SK-N-SH (cell line): ENCODE measurements at regions not wholly inside any gene's neighbourhood (a gene's known extent, or its start where the extent isn't known, plus 50 kb on each side); places are given as distances from the start of the nearest gene placed in this dataset.

Experiments used
- CTCF ChIA-PET: fragments of 300-600, 350-600 bp; formaldehyde crosslinking; extraction: SDS; loops from one replicate; lab custom pipeline; 2021; lab: Yijun Ruan, JAX
- POLR2A ChIA-PET: fragments of 350-600 bp; sonication (Branson Sonifier 250); formaldehyde crosslinking; extraction: SDS; loops from one replicate; lab custom pipeline; 2020; ENCODE audit warnings: antibody characterized with exemption, inconsistent platforms; lab: Yijun Ruan, JAX
- DNase-seq: peaks from one replicate; pipeline ENCODE4 v3.0.0; 2012
- H2AFZ ChIP-seq: fragments of 200-600 bp; sonication (generic); 2 replicates; pipeline ENCODE4 v1.8.1; 2016; ENCODE audit warnings: antibody characterized with exemption, mild to moderate bottlenecking, low read depth
- H3F3A ChIP-seq: fragments of 200-600 bp; sonication (generic); replicated peaks from 2 replicates; pipeline ENCODE3; 2016; ENCODE audit warnings: antibody characterized with exemption, mild to moderate bottlenecking; ENCODE audit not compliant: insufficient read depth
- H3K27ac ChIP-seq, 2 experiments: fragments of 200-500 bp in 1 of 2; fragments of 200-600 bp in 1 of 2; sonication (Bioruptor generic) in 1 of 2; sonication (generic), shearing (Covaris generic) in 1 of 2; 2 replicates each; pipeline versions ENCODE4 v1.5.1 to v1.6.1; 2014 to 2016; ENCODE audit warnings: low read depth in 2 of 2, inconsistent platforms in 1 of 2, low read length in 1 of 2, mild to moderate bottlenecking in 1 of 2, mixed read lengths in 1 of 2
- H3K27me3 ChIP-seq: fragments of 200-600 bp; sonication (generic), shearing (Covaris generic); 2 replicates; pipeline ENCODE4 v1.6.1; 2016; ENCODE audit warnings: mixed run types; ENCODE audit not compliant: insufficient read depth
- H3K36me3 ChIP-seq, 2 experiments: fragments of 200-500 bp in 1 of 2; fragments of 200-600 bp in 1 of 2; sonication (Bioruptor generic) in 1 of 2; sonication (generic) in 1 of 2; replicated peaks in 1 of 2; 2 replicates each; pipeline versions ENCODE3 to v1.5.1; 2014 to 2016; ENCODE audit warnings: low read length in 1 of 2, mild to moderate bottlenecking in 1 of 2; ENCODE audit not compliant: insufficient read depth in 2 of 2, control insufficient read depth in 1 of 2
- H3K4me1 ChIP-seq, 2 experiments: fragments of 200-500 bp in 1 of 2; fragments of 200-600 bp in 1 of 2; sonication (Bioruptor generic) in 1 of 2; sonication (generic), shearing (Covaris generic) in 1 of 2; 2 replicates each; pipeline versions ENCODE4 v1.5.1 to v1.6.1; 2014 to 2016; ENCODE audit warnings: low read depth in 1 of 2, low read length in 1 of 2, mixed run types in 1 of 2; ENCODE audit not compliant: insufficient read depth in 2 of 2, control insufficient read depth in 1 of 2
- H3K4me2 ChIP-seq: fragments of 200-600 bp; sonication (generic), shearing (Covaris generic); 2 replicates; pipeline ENCODE4 v1.6.1; 2017; ENCODE audit warnings: mixed run types
- H3K4me3 ChIP-seq, 2 experiments: fragments of 200-500 bp in 1 of 2; fragments of 200-600 bp in 1 of 2; sonication (Bioruptor generic) in 1 of 2; sonication (generic), shearing (Covaris generic) in 1 of 2; 2 replicates each; pipeline versions ENCODE4 v1.5.1 to v1.8.1; 2014 to 2016; ENCODE audit warnings: low read depth in 2 of 2, inconsistent platforms in 1 of 2, low read length in 1 of 2, mild to moderate bottlenecking in 1 of 2, mixed read lengths in 1 of 2, moderate library complexity in 1 of 2
- H3K79me2 ChIP-seq: fragments of 200-600 bp; sonication (generic); 2 replicates; pipeline ENCODE4 v1.8.1; 2017; ENCODE audit warnings: mild to moderate bottlenecking; ENCODE audit not compliant: insufficient read depth
- H3K9ac ChIP-seq: fragments of 200-600 bp; sonication (generic); 2 replicates; pipeline ENCODE4 v1.6.1; 2017; ENCODE audit warnings: mixed run types
- H3K9me2 ChIP-seq: fragments of 200-600 bp; sonication (generic); 2 replicates; pipeline ENCODE4 v1.6.1; 2017; ENCODE audit warnings: mixed run types
- H3K9me3 ChIP-seq: fragments of 200-600 bp; sonication (generic); 2 replicates; pipeline ENCODE4 v1.6.1; 2017; ENCODE audit warnings: mixed run types, mild to moderate bottlenecking, moderate library complexity
- H4K20me1 ChIP-seq: fragments of 200-600 bp; sonication (generic); 2 replicates; pipeline ENCODE4 v1.6.1; 2017; ENCODE audit warnings: mild to moderate bottlenecking, mixed run types; ENCODE audit not compliant: insufficient read depth
- ELF1 ChIP-seq: IDR thresholded peaks from 2 replicates; pipeline ENCODE4 v1.4.0; 2012
- FOXJ3 ChIP-seq: sonication (generic); formaldehyde crosslinking; IDR thresholded peaks from 2 replicates; pipeline ENCODE4 v1.5.1; 2020; ENCODE audit warnings: mild to moderate bottlenecking, missing genetic modification reagents
- GATA2 ChIP-seq: sonication (generic); formaldehyde crosslinking; IDR thresholded peaks from 2 replicates; pipeline ENCODE4 v1.5.0; 2020; ENCODE audit warnings: mild to moderate bottlenecking, missing genetic modification reagents
- RFX5 ChIP-seq: IDR thresholded peaks from 2 replicates; pipeline ENCODE4 v1.6.1; 2012; ENCODE audit warnings: mild to moderate bottlenecking, improper control_type of control experiment, low read length
- TEAD4 ChIP-seq: IDR thresholded peaks from 2 replicates; pipeline ENCODE4 v1.4.0; 2012; ENCODE audit warnings: mild to moderate bottlenecking, borderline replicate concordance; ENCODE audit not compliant: insufficient read depth
- YY1 ChIP-seq: IDR thresholded peaks from 2 replicates; pipeline ENCODE4 v1.4.0; 2012; ENCODE audit warnings: low read depth, mild to moderate bottlenecking
- WGBS: methylation state at CpG from one replicate; pipeline ENCODE4 v1.1.6; 2017; ENCODE audit warnings: low lambda C conversion rate; 5-methylcytosine and 5-hydroxymethylcytosine counted together
- TF ChIP-seq, protein P1 (sequence below): IDR thresholded peaks from 2 replicates; pipeline ENCODE4 v1.6.1; 2012; ENCODE audit warnings: mild to moderate bottlenecking, low read depth, low read length, moderate library complexity
- TF ChIP-seq, protein P2 (sequence below): IDR thresholded peaks from 2 replicates; pipeline ENCODE4 v1.4.0; 2012; ENCODE audit warnings: low read depth, borderline replicate concordance
- TF ChIP-seq, protein P3 (sequence below): fragments of 150-350 bp; IDR thresholded peaks from 2 replicates; pipeline ENCODE4 v1.6.1; 2017; ENCODE audit warnings: antibody characterized with exemption, low read length, low read depth, borderline replicate concordance
- TF ChIP-seq, protein P4 (sequence below): fragments of 150-350 bp; IDR thresholded peaks from 2 replicates; pipeline ENCODE4 v1.6.1; 2016; ENCODE audit warnings: mild to moderate bottlenecking, low read depth, low read length
- TF ChIP-seq, protein P5 (sequence below): IDR thresholded peaks from 2 replicates; pipeline ENCODE4 v1.4.0; 2012; ENCODE audit warnings: low read depth, borderline replicate concordance
- TF ChIP-seq, protein P6 (sequence below): IDR thresholded peaks from 2 replicates; pipeline ENCODE4 v1.4.0; 2012; ENCODE audit warnings: low read depth

DNA sequence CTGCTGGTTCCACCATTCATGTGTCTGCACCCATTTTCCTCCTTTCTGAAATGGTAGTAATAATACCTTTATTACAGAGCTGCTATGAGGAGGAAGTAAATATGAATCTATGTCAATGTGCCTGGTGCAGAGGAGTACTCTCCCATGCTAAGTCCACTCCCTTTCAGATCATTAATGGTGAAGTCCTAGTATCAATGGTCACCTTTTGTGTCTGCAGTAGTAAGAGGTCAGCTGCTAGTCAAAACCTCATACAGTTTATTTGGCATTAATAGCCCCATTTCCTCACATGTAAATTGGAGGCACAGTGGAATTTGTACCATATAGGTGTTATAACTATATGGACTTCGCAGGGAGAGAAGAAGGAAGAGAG lies 581.0 kb downstream of the REEP3 start (continued):
- TF ChIP-seq, protein P1, sequence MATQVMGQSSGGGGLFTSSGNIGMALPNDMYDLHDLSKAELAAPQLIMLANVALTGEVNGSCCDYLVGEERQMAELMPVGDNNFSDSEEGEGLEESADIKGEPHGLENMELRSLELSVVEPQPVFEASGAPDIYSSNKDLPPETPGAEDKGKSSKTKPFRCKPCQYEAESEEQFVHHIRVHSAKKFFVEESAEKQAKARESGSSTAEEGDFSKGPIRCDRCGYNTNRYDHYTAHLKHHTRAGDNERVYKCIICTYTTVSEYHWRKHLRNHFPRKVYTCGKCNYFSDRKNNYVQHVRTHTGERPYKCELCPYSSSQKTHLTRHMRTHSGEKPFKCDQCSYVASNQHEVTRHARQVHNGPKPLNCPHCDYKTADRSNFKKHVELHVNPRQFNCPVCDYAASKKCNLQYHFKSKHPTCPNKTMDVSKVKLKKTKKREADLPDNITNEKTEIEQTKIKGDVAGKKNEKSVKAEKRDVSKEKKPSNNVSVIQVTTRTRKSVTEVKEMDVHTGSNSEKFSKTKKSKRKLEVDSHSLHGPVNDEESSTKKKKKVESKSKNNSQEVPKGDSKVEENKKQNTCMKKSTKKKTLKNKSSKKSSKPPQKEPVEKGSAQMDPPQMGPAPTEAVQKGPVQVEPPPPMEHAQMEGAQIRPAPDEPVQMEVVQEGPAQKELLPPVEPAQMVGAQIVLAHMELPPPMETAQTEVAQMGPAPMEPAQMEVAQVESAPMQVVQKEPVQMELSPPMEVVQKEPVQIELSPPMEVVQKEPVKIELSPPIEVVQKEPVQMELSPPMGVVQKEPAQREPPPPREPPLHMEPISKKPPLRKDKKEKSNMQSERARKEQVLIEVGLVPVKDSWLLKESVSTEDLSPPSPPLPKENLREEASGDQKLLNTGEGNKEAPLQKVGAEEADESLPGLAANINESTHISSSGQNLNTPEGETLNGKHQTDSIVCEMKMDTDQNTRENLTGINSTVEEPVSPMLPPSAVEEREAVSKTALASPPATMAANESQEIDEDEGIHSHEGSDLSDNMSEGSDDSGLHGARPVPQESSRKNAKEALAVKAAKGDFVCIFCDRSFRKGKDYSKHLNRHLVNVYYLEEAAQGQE = no peak
- TF ChIP-seq TEAD4 = no peak
- TF ChIP-seq, protein P2, sequence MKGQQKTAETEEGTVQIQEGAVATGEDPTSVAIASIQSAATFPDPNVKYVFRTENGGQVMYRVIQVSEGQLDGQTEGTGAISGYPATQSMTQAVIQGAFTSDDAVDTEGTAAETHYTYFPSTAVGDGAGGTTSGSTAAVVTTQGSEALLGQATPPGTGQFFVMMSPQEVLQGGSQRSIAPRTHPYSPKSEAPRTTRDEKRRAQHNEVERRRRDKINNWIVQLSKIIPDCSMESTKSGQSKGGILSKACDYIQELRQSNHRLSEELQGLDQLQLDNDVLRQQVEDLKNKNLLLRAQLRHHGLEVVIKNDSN = no peak
- TF ChIP-seq, protein P3, sequence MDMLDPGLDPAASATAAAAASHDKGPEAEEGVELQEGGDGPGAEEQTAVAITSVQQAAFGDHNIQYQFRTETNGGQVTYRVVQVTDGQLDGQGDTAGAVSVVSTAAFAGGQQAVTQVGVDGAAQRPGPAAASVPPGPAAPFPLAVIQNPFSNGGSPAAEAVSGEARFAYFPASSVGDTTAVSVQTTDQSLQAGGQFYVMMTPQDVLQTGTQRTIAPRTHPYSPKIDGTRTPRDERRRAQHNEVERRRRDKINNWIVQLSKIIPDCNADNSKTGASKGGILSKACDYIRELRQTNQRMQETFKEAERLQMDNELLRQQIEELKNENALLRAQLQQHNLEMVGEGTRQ = no peak
- TF ChIP-seq, protein P4, sequence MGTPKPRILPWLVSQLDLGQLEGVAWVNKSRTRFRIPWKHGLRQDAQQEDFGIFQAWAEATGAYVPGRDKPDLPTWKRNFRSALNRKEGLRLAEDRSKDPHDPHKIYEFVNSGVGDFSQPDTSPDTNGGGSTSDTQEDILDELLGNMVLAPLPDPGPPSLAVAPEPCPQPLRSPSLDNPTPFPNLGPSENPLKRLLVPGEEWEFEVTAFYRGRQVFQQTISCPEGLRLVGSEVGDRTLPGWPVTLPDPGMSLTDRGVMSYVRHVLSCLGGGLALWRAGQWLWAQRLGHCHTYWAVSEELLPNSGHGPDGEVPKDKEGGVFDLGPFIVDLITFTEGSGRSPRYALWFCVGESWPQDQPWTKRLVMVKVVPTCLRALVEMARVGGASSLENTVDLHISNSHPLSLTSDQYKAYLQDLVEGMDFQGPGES = no peak
- TF ChIP-seq, protein P5, sequence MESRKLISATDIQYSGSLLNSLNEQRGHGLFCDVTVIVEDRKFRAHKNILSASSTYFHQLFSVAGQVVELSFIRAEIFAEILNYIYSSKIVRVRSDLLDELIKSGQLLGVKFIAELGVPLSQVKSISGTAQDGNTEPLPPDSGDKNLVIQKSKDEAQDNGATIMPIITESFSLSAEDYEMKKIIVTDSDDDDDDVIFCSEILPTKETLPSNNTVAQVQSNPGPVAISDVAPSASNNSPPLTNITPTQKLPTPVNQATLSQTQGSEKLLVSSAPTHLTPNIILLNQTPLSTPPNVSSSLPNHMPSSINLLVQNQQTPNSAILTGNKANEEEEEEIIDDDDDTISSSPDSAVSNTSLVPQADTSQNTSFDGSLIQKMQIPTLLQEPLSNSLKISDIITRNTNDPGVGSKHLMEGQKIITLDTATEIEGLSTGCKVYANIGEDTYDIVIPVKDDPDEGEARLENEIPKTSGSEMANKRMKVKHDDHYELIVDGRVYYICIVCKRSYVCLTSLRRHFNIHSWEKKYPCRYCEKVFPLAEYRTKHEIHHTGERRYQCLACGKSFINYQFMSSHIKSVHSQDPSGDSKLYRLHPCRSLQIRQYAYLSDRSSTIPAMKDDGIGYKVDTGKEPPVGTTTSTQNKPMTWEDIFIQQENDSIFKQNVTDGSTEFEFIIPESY = no peak

DNA sequence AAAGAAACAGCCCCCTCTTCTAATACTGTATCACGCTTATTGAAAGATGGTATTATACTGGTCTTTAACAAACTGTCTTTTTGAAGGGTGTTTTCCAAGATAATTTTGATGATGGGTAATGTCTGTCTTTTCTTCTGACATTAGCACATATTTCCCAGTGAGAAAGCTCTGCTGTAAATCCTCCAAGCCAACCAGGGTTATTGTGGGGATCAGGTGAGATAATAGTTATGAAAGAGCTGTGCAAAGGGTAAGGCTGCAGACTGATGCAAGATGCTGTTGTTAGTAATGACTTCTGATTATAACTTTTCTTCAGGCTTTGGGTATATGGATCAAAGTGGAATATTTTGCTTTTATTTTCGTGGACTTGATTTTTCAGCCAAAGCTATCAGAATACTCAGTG lies 581.7 kb downstream of the REEP3 start:
- H3F3A ChIP-seq = no peaks in the 10 kb centered on the region
- DNase-seq = no peak
- CTCF ChIA-PET = interaction anchor here (1.0 kb wide), 1 partner anchor 236 kb away, joined by 3 read pairs; no protein-coding TSS in a partner anchor
- POLR2A ChIA-PET = no interaction called here
- H3K4me3 ChIP-seq = no peak overlapping the region
- no peak overlapping the region for H3K27ac ChIP-seq
- no peak overlapping the region for H3K4me2 ChIP-seq
- H4K20me1 ChIP-seq = no peaks in the 10 kb centered on the region
- no peaks in the 10 kb centered on the region for H3K36me3 ChIP-seq
- no peaks in the 10 kb centered on the region for H3K9me2 ChIP-seq
- H3K9ac ChIP-seq = no peak overlapping the region
- no peaks in the 10 kb centered on the region; a peak in 1 of 4 replicates for H3K4me1 ChIP-seq
- no peaks in the 10 kb centered on the region for H3K27me3 ChIP-seq
- 45% methylated on average over 2 of the region's 2 CpGs for WGBS
- H3K9me3 ChIP-seq = no peaks in the 10 kb centered on the region
- H2AFZ ChIP-seq = no peak overlapping the region
- no peaks in the 10 kb centered on the region for H3K79me2 ChIP-seq
- TF ChIP-seq, protein P6, sequence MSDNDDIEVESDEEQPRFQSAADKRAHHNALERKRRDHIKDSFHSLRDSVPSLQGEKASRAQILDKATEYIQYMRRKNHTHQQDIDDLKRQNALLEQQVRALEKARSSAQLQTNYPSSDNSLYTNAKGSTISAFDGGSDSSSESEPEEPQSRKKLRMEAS = no peak
- TF ChIP-seq ELF1 (no peak), FOXJ3 (CRISPR knock-in tag) (no peak), RFX5 (no peak), YY1 (no peak), GATA2 (CRISPR knock-in tag) (no peak)
- TF ChIP-seq, all 33 proteins: peak for 0
